ENCODE measurements at regions not wholly inside any gene's neighbourhood (a gene's known extent, or its start where the extent isn't known, plus 50 kb on each side); places are given as distances from the start of the nearest gene placed in this dataset.

DNA sequence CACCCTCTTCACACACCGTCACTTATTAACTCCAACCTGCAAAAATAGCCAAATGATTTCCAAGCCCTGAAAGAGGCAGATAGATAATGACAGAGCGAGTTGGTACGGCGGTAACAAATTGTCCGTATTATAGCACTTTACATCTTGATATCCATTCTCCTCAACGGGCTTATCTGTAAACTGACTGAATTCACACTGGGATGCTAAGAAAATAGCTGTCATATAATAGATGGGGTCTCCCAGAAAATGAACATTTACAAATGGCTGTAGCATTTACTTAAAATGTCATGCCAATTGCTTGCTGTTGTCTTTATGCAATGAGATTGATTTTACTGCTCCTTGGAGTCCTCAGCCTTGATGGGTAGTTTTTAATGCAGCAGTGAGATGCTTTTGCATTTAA, 225.8 kb upstream of the SDK2 start:
- H3K27ac Mint-ChIP-seq = no peak overlapping the region
- H3K27me3 Mint-ChIP-seq (ENCODE audit: low read depth) = no peaks in the 10 kb centered on the region; the same call in none of the 2 replicates
- ChIA-PET CTCF (no interaction called here), POLR2A (no interaction called here)
- no peaks in the 10 kb centered on the region for H3K4me1 Mint-ChIP-seq
- ATAC-seq = no peak
- no peaks in the 10 kb centered on the region for H3K9me3 Mint-ChIP-seq
- no peaks in the 10 kb centered on the region for H3K36me3 Mint-ChIP-seq
- TF ChIP-seq NFYB (CRISPR knock-in tag; conservative IDR thresholded peaks at IDR 0.05; ENCODE audit: low read depth) = no peak
- no peak for TF ChIP-seq GTF2I (CRISPR knock-in tag; conservative IDR thresholded peaks at IDR 0.05)
- no peak for TF ChIP-seq ETV6 (CRISPR knock-in tag; IDR thresholded peaks at IDR 0.05)
- TF ChIP-seq KAT7 (CRISPR knock-in tag; IDR thresholded peaks at IDR 0.05; ENCODE audit: borderline replicate concordance) = no peak
- TF ChIP-seq, protein P1, sequence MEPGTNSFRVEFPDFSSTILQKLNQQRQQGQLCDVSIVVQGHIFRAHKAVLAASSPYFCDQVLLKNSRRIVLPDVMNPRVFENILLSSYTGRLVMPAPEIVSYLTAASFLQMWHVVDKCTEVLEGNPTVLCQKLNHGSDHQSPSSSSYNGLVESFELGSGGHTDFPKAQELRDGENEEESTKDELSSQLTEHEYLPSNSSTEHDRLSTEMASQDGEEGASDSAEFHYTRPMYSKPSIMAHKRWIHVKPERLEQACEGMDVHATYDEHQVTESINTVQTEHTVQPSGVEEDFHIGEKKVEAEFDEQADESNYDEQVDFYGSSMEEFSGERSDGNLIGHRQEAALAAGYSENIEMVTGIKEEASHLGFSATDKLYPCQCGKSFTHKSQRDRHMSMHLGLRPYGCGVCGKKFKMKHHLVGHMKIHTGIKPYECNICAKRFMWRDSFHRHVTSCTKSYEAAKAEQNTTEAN (CRISPR knock-in tag; IDR thresholded peaks at IDR 0.05) = no peak
- TF ChIP-seq ZNF317 (CRISPR knock-in tag; IDR thresholded peaks at IDR 0.05; ENCODE audit: borderline replicate concordance, low read depth) = no peak
- TF ChIP-seq, protein P2, sequence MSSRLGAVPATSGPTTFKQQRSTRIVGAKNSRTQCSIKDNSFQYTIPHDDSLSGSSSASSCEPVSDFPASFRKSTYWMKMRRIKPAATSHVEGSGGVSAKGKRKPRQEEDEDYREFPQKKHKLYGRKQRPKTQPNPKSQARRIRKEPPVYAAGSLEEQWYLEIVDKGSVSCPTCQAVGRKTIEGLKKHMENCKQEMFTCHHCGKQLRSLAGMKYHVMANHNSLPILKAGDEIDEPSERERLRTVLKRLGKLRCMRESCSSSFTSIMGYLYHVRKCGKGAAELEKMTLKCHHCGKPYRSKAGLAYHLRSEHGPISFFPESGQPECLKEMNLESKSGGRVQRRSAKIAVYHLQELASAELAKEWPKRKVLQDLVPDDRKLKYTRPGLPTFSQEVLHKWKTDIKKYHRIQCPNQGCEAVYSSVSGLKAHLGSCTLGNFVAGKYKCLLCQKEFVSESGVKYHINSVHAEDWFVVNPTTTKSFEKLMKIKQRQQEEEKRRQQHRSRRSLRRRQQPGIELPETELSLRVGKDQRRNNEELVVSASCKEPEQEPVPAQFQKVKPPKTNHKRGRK (CRISPR knock-in tag; IDR thresholded peaks at IDR 0.05; ENCODE audit: borderline replicate concordance) = no peak
- TF ChIP-seq IRF2 (CRISPR knock-in tag; IDR thresholded peaks at IDR 0.05; ENCODE audit: borderline replicate concordance, low read depth) = no peak
- TF ChIP-seq, protein P3, sequence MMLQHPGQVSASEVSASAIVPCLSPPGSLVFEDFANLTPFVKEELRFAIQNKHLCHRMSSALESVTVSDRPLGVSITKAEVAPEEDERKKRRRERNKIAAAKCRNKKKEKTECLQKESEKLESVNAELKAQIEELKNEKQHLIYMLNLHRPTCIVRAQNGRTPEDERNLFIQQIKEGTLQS (CRISPR knock-in tag; conservative IDR thresholded peaks at IDR 0.05) = no peak
- TF ChIP-seq, protein P4, sequence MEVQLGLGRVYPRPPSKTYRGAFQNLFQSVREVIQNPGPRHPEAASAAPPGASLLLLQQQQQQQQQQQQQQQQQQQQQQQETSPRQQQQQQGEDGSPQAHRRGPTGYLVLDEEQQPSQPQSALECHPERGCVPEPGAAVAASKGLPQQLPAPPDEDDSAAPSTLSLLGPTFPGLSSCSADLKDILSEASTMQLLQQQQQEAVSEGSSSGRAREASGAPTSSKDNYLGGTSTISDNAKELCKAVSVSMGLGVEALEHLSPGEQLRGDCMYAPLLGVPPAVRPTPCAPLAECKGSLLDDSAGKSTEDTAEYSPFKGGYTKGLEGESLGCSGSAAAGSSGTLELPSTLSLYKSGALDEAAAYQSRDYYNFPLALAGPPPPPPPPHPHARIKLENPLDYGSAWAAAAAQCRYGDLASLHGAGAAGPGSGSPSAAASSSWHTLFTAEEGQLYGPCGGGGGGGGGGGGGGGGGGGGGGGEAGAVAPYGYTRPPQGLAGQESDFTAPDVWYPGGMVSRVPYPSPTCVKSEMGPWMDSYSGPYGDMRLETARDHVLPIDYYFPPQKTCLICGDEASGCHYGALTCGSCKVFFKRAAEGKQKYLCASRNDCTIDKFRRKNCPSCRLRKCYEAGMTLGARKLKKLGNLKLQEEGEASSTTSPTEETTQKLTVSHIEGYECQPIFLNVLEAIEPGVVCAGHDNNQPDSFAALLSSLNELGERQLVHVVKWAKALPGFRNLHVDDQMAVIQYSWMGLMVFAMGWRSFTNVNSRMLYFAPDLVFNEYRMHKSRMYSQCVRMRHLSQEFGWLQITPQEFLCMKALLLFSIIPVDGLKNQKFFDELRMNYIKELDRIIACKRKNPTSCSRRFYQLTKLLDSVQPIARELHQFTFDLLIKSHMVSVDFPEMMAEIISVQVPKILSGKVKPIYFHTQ (CRISPR knock-in tag; IDR thresholded peaks at IDR 0.05) = no peak
- TF ChIP-seq ELF4 (CRISPR knock-in tag; IDR thresholded peaks at IDR 0.05; ENCODE audit: low read depth) = no peak
- no peak for TF ChIP-seq TEAD1 (CRISPR knock-in tag; IDR thresholded peaks at IDR 0.05)
- TF ChIP-seq NR2C2 (CRISPR knock-in tag; IDR thresholded peaks at IDR 0.05) = no peak
- TF ChIP-seq, protein P5, sequence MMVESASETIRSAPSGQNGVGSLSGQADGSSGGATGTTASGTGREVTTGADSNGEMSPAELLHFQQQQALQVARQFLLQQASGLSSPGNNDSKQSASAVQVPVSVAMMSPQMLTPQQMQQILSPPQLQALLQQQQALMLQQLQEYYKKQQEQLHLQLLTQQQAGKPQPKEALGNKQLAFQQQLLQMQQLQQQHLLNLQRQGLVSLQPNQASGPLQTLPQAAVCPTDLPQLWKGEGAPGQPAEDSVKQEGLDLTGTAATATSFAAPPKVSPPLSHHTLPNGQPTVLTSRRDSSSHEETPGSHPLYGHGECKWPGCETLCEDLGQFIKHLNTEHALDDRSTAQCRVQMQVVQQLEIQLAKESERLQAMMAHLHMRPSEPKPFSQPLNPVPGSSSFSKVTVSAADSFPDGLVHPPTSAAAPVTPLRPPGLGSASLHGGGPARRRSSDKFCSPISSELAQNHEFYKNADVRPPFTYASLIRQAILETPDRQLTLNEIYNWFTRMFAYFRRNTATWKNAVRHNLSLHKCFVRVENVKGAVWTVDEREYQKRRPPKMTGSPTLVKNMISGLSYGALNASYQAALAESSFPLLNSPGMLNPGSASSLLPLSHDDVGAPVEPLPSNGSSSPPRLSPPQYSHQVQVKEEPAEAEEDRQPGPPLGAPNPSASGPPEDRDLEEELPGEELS (CRISPR knock-in tag; IDR thresholded peaks at IDR 0.05) = no peak
- H3K4me3 Mint-ChIP-seq = no peak overlapping the region
- DNase-seq (ENCODE audit: low spot score) = no peak

DNA sequence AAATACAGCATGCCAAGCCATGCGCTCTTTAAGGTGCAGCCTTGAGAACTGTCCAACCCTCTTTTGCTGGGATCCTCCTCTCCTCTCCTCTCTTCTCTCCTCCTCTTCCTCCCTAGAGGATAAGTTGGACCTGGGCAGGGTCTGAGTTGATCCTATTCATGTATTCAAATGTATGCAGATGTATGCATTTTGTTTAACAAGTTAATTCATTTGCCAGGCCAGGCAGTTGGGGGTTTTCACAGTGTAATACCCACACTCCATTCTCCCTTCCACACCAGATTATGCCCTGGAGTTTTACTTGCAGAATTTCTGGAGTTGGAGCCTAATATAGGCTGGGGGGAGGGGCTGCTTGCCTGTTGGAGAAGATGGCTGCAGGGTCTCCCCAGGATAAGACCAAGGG, 226.2 kb upstream of the SDK2 start:
- Mint-ChIP-seq H3K4me1 (no peaks in the 10 kb centered on the region), H3K4me3 (no peak overlapping the region), H3K36me3 (no peaks in the 10 kb centered on the region), H3K9me3 (no peaks in the 10 kb centered on the region), H3K27ac (no peak overlapping the region), H3K27me3 (ENCODE audit: low read depth) (no peaks in the 10 kb centered on the region; the same call in none of the 2 replicates)
- ATAC-seq (no peak), DNase-seq (ENCODE audit: low spot score) (no peak)
- ChIA-PET CTCF (no interaction called here), POLR2A (no interaction called here)
- TF ChIP-seq CREM (CRISPR knock-in tag; IDR thresholded peaks at IDR 0.05) (no peak), NR2C2 (CRISPR knock-in tag; IDR thresholded peaks at IDR 0.05) (no peak), SOX15 (CRISPR knock-in tag; IDR thresholded peaks at IDR 0.05) (no peak), ESRRA (CRISPR knock-in tag; IDR thresholded peaks at IDR 0.05; ENCODE audit: borderline replicate concordance) (no peak), ELF4 (CRISPR knock-in tag; IDR thresholded peaks at IDR 0.05; ENCODE audit: low read depth) (no peak), TEAD4 (CRISPR knock-in tag; IDR thresholded peaks at IDR 0.05) (no peak), MYBL2 (CRISPR knock-in tag; IDR thresholded peaks at IDR 0.05) (no peak), NFE2L1 (CRISPR knock-in tag; IDR thresholded peaks at IDR 0.05) (no peak), ZNF317 (CRISPR knock-in tag; IDR thresholded peaks at IDR 0.05; ENCODE audit: borderline replicate concordance, low read depth) (no peak), ZNF232 (CRISPR knock-in tag; IDR thresholded peaks at IDR 0.05) (no peak)
- TF ChIP-seq, protein P5 (CRISPR knock-in tag; IDR thresholded peaks at IDR 0.05) = no peak
- TF ChIP-seq, protein P6, sequence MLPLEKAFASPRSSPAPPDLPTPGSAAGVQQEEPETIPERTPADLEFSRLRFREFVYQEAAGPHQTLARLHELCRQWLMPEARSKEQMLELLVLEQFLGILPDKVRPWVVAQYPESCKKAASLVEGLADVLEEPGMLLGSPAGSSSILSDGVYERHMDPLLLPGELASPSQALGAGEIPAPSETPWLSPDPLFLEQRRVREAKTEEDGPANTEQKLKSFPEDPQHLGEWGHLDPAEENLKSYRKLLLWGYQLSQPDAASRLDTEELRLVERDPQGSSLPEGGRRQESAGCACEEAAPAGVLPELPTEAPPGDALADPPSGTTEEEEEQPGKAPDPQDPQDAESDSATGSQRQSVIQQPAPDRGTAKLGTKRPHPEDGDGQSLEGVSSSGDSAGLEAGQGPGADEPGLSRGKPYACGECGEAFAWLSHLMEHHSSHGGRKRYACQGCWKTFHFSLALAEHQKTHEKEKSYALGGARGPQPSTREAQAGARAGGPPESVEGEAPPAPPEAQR (CRISPR knock-in tag; IDR thresholded peaks at IDR 0.05) = no peak
- TF ChIP-seq, protein P7, sequence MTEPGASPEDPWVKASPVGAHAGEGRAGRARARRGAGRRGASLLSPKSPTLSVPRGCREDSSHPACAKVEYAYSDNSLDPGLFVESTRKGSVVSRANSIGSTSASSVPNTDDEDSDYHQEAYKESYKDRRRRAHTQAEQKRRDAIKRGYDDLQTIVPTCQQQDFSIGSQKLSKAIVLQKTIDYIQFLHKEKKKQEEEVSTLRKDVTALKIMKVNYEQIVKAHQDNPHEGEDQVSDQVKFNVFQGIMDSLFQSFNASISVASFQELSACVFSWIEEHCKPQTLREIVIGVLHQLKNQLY (CRISPR knock-in tag; IDR thresholded peaks at IDR 0.05) = no peak
